ENCODE measurements at regions not wholly inside any gene's neighbourhood (a gene's known extent, or its start where the extent isn't known, plus 50 kb on each side); places are given as distances from the start of the nearest gene placed in this dataset.

DNA sequence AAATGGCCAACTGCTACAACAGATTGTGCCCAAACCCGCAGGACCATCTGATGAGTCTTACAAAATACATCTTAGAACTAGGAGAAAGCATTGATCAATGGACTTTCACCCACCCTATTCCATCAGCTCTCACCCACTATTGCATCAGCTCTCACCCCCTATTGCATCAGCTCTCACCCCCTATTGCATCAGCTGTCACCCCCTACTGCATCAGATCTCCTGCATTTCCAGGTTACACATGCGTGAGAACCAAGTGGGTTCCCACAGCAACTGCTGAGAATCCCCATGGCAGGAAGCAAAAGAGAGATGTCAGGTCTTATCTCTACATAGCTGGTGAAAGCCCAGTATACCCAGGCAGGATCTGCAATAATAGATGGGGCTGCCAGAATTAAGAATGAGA lies 533.5 kb downstream of the LTN1 start:
- DNase-seq (ENCODE audit: low read depth) = no peak

DNA sequence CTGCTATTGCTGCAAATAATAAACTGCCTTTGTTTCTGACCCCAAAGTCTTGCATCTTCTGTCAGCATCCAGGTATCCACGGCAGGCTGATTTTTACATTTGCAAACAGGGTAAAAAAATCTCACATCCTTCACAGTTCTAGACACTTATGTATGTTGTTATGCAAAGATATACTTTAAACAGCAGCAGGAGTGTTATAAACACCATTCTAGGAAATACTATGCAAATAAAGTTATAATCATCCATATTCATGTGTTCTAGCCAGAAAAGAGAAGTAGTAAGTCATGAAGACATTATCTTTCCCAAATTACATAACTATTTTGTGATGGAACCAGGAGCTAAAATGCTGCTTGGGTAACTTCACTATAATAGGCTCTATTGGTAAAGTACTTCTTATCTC lies 534.2 kb downstream of the LTN1 start:
- DNase-seq (ENCODE audit: low read depth) = no peak

DNA sequence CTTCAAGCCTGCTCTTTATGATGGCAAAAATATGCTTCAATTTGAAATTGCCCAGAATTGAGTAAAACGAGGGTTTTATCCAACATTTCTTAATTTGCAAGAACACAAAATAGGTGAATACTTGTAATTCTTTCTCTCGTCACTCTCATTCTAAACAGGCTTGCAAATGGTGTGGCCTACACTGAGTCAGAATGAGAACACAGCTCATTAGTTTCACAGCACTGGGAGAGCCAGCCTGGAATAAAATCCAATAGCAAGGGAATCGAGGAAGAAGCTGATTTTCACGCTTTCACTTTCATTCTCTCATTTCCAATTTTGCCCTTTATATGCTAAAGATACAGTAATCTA lies 537.5 kb downstream of the LTN1 start:
- no peak for DNase-seq (ENCODE audit: low read depth)

DNA sequence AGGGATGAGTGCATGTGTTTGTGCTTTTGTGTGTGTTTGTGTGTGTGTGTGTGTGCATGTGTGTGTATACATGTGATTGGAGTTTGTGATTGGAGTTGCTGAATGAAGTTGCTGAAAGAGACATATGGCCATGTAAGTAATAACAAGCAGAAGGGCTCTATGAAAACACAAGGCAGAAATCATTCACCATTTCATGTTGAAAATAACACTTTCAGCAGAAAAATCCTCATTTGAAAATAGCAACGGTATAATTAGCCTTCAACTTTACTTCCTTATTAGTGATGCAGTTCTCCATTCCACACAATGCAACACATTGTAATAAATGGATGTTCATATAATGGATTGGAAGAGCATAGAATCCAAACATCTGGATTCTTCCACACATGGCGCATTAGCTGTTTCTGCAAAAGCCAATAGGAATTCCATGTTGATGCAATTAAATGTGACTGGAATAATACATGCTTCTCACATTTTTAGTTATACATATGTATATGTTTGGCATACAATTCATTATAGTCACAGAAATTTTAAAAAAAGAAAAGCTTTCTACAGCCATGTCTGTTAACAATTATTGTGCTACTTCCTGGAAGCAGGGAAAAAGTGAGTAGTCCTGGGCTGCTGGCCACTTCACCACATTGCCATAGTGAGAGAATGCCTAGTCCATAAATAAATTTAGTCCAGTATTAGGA lies 538.0 kb downstream of the LTN1 start:
- DNase-seq (ENCODE audit: low read depth) = no peak

DNA sequence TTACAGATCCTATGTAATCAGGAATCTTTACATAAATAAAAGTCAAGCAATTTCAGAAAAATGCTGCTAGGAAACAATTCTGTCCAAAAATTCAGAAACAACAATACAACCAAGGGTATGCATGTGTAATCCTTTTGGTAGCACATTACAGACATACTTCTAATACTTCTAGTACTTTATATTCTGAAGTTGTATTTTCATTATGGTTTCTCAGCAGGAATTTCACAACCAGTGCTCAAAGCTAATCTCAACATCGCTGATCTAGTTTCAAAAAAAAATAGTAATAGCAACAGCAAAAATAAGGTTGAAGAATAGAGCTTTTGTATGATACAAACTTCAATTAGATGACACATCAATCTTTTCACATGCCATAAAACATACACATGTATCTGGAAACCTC lies 545.2 kb downstream of the LTN1 start:
- no peak for DNase-seq (ENCODE audit: low read depth)

DNA sequence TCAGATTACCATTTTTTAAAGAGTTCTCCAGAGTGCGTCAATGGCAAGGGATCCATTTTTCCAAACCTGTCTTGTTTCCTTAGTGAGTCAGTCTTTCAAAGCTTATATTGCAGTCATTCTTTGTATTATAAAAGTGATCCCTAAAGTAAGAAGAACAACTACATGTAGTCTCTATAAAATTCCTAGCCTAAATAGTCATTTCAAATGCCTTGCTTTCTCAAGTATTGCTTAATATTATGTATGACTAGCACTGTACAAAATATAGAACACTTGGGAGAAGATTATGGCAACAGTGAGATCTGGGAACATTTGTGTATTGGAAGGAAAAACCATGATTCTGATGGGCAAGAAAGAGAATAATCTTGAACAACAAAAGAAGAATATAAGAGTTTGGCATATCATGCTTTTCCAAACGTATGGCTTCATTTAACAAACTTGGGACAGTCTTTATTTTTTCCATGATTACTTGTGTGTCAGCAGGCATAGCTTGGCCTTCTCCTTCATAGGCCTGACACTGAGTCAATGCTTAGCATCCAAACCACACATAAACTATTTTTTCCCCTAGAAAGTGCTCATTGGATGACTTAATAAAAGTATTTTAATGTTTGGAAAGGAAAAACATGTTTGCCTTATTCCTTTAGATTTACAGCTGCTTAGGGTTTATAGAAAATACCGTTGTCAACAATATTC lies 547.4 kb downstream of the LTN1 start:
- no peak for DNase-seq (ENCODE audit: low read depth)

DNA sequence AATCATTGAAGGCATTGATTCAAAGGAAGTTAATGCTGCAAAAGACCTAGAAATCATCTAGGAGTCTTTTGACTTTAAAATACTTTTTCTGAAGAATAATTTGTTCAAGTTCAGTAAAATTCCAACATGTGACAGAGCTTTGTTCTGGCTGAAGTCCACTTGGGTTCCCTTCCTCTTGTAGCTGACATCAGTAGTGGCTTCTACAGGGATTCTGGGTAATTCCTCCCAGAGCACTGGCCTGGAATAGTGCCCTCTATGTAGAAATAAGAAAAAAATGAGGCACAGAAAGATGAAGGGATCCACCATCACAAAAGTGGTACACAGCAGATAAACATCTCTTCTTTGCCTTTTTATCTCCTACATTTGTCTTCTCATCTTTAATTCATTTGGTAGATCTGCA lies 548.1 kb downstream of the LTN1 start:
- no peak for DNase-seq (ENCODE audit: low read depth)

DNA sequence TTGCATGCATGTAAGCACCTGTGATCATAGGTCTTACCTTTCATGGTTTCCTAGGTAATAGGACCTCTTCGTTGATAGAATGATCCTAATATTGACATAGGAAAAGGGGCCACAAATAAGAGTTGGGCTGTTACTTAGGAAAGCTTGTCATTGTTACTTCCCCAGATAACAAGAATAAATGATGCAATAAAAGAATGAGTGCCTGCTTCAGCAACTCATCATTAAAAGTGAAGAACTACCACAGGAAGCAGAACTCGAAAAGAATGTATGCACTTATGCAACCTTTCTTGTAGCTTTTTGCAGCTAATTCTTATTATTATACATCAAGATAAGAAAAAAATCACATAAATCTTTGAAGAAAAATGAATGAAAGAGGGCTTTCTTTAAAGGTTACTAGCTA lies 548.6 kb downstream of the LTN1 start:
- no peak for DNase-seq (ENCODE audit: low read depth)

DNA sequence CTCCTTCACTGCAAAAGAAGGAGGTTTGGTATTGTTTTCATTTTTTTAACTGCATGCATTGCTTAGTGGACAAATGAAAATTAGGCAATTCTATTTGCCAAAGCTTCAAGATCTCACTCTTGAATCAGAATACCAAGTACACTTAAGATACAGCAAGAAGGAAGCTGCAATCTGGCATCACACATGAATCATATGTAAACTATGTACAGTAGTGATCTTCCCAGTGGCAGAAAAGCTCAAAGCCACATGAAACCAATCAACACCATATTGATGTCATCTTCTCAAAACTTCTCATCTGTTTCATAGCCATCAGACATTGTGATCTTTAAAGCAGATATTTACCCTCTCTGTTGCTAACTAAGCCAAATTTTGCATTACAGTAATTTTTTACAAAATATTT lies 550.1 kb downstream of the LTN1 start:
- DNase-seq (ENCODE audit: low read depth) = no peak

DNA sequence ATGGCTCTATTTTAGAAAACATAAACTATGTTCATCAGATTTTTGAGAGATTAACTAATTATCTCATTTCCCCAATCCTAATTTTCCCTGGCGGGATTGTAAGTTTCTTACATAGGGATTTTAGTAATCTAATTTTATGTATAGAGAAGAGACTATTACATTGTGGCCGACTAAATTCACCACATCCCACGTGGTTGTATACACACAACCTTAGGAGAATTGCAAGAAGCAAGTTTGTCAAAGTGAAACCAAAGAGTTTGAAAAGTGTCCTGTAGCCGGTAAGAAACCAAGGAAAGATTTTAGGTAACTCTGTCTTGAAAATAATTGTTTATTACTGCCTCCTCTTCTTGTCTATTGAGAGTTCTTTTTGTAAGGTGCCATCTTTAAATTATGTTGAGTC lies 550.6 kb downstream of the LTN1 start:
- DNase-seq (ENCODE audit: low read depth) = no peak

DNA sequence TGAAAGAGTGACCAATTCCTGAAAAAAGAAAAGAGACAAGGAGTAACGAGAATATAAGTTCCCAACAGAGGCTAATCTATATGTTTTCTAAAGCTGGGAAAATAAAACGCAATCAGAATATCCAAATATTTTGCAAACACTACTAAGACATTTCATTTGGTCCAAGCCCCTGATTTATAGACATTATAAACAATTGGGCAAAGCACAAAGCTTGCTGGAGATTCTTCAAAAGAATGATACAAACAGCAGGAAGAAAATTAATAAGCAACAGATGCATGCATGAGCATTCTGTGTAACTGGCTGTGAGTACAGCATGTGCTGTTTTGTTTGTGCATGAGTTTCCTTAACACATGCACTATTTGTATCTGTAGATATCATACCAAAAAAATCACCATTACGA lies 552.9 kb downstream of the LTN1 start:
- DNase-seq (ENCODE audit: low read depth) = no peak

DNA sequence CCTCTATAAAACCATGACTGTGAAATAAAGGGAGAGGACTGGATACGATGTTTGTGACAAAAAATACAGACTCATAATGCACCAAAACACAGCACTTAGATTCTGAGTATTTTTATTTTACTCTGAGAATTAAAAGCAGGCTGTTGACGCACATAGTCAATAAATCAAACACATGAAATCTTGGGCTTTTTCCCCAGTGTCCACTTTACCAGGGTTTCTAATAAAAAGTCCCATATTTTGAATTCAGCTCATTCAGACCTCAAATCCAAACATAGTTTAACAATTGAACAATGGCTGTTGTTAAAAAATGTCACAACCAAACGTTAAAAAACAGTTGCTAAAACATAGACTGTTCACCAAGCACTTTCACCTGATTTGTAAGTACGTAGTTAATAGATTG lies 553.4 kb downstream of the LTN1 start:
- no peak for DNase-seq (ENCODE audit: low read depth)

DNA sequence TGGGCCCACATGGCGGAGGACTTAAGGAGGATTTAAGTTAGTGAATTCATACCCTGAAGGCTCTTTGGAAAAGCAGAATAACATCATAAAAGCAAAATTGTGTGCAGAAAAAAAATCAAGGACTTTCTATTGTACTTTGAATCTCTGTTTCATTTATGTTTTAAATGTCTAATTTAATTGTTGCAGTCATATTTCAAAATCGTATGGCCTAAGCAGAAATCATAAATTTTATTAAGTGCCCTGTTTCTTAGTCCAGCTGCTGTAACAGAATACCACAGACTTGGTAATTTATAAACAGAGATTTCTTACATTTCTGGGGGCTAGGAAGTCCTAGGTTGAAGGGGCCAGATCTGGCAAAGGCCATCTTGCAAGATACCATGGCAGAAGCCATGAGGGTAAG lies 555.6 kb downstream of the LTN1 start:
- DNase-seq (ENCODE audit: low read depth) = no peak

DNA sequence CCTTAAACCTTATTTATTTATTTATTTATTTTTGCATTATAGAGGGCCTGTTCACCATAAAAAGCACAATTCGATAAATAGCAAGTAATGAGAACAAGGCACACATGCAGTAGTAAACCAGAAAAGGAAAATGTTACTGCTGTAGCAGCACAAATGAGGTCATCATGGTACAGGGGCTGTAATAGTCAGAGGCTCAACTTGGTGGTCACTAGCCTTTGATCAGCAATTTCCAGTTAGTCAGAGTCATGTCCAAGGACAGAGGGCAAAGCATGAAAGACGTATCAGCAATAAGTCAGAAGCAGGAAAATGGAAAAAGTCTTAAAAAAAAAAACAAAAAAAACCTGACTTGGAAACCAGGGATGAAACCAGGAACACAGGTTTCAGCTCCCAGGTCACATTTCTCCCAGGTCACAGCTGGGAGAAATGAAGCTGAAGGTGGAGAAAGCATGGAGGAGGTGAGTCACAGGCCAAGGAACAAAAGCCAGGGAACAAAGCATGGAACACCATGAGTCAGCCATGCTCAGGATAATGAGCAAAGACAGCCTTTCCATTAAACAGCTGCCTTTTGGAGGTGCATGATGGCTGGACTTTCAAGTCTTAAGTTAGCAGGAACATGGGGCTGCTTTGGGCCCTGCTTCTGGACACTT lies 556.3 kb downstream of the LTN1 start:
- DNase-seq (ENCODE audit: low read depth) = no peak

DNA sequence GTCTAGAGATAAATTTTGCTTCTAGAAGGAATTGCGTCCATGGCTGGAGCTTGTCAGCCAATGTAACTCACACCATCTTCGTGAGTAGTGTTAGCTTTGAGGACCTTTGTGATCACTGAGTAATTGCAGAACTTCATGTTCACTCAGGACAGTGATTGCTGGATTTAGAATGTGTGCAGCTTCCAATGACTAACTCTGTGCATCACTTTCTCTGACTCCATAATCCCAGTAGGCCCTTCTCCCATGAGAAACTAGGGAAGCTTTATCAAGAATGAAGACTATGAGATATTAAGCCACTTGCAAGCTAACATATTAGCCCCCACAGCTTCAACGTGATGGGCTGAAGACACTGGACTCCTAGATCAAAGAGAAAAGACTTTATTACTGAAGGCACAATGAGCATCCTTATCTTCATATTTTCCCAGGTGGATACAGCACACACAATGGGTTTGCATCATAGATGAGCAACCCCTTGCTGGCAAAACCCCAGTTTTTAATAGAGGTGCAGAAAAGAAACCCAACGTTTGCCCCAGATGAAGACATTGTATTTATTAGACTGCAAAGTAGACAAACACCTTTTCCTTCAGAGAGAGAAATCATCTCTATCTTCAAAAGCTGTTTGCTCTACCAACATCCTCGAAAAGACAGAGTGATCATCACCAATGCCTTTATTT lies 561.0 kb downstream of the LTN1 start:
- no peak for DNase-seq (ENCODE audit: low read depth)

DNA sequence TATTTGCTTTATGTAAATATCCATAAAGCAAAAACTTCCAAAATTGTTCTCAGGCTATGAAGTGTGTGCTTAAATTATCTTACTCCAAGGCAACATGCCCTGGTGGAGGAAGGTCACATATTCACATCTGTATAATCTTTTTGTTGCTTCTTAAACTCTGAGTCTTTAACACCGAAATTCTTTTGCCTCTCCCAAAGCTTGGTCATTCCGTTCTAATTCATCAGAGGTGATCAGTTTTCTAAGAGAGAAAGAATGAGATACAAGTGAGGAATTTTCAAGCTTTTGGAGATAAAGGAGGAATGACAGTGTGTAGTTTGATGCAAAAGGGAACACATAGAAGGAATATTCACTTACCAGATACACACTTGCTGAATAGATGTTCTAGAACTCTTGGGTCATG lies 561.7 kb downstream of the LTN1 start:
- DNase-seq (ENCODE audit: low read depth) = no peak

DNA sequence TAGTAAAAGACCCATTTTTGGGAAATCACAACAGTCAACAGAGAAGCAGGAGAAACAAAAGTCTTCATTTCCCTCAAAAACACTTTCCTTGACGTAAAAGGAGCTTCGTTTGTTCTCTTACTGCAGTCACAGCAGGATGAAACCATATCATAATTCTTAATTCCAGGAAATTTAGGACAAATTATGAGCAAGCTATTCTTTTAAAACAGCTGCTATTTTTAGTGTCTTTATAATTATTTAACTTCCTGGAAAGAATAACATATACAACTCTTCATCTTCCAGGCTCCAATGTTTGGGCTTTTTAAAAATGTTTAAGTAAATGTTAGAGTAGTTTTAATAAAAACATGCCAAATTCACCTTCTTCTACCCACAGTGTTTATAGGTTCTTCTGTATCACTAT lies 563.5 kb downstream of the LTN1 start:
- no peak for DNase-seq (ENCODE audit: low read depth)

DNA sequence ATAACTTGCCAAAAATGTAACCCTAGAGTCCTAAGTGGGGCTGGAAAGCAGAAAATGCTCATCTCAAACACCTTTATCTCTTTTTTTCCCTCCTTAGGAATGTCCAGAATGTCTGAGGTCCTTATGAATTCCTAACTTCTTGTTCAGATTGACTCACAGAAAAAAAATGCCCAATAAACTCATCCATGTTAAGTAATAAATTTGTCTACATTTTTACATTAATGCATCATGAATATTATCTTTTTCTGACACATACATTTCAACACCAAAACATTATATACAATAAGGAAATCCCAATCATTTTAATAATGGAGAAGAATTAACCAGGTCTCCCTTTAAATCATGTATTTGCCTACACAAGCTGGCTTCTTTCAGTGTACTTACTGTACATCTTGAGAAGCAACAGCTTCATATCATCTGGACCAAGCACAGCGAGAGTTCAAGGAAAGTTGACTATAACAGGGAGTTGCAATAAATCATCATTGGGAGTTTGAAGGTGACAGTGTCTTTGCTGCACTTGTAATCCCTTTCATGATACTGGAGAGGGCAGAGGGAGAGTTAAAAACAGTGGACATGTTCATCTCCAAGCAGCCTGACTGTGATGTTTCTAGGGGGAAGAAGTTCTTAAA lies 565.2 kb downstream of the LTN1 start:
- no peak for DNase-seq (ENCODE audit: low read depth)

DNA sequence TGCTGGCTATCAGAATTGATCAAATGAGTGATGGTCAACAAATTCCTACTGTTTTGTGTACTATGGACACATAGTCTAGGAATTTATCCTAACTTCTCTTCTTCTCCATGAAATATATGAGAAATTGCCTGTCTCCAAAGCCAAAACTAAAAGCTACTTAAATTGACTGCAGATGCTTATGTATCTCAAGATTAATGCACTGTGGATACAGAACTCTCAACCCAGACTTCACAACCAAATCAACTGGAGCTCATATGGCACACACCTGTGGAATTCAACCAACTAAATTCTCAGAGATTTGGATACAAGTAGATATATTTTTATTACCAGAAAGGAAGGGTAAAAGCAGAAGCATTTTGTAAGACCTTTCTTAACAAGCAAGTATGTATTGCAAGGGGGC lies 566.1 kb downstream of the LTN1 start:
- DNase-seq (ENCODE audit: low read depth) = no peak

DNA sequence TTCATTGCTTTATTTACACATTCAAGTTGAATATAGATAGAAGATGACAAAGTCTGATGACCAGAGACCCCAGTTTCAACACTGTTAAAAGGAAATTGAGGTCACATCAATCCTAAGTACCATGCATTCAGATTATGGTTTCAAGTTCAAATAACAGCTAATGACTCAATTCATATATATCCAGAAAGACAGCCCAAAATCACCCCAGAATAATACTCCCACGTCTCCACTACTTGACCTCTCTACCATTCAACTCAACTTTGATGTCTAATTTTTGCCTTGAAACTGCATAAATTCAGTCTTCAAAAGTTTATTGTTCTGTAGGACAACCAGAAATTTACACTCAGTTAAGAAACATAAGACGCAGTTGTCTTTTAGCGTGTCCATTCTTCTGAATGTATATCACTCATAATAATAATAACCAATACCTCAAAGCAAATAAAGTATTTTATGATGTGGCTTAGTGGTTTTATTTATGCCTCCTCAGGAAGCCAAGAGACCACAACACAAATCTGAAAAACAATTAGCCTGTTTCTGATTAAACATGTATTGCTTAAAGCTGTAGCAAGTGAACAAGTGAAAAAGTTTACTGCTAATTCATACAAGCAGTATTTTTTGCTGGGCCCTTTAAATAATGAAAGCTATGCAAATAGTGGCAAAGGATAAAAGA lies 569.0 kb downstream of the LTN1 start:
- no peak for DNase-seq (ENCODE audit: low read depth)

DNA sequence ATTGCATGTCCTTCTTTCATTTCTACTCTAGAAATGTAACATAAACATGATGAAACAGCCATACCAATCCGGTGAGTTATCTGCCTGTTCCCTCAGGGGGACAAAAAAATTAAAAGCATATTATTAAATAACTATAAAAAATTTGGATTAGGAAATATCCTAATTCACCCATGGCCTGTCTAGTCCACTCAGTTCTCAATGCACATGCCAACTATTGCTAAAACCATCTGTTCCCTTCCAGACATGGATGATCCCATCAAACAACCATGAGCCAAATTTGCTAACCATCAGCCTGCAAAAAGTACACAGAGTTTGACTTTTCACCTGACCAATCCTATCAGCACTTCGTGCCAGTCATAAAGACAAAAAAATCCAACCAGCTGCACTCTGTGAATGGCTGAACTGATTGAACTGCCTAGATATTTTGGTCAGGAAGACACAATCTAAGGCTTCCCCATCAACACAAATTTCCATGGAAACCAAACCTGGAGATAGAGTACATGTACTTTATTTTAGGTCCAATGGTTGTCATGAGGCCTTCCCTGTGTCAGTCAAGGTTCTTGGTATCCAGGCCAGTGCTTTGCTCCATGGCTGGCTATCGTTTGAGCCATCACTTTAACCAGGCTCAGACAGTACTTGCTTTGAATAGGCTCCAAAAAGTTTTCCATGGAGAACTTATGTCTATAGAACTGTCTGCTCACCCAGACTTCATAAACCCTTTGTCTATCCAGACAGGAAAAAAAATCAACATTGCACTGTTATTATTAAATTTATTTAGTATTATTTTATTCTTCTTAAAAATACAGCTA lies 570.8 kb downstream of the LTN1 start:
- no peak for DNase-seq (ENCODE audit: low read depth)

Measured in activated T-helper 1 cell treated with Interleukin-2 at 50 U/mL for 16 hours (primary cell).